ENCODE measurements at regions not wholly inside any gene's neighbourhood (a gene's known extent, or its start where the extent isn't known, plus 50 kb on each side); places are given as distances from the start of the nearest gene placed in this dataset.

GRCh38 chr19:31539386-31539785 is 190.2 kb upstream of the TSHZ3 start:
- WGBS (ENCODE audit: missing lambda C conversion rate): 15% methylated on average over 6 of the region's 6 CpGs
- Histone ChIP-seq H3K9me3 (peaks cover 31% of the 10 kb centered on the region), H3K4me1 (no peaks in the 10 kb centered on the region), H3K4me3 (no peak overlapping the region), H3K27ac (no peak overlapping the region), H3K4me2 (no peak overlapping the region)
- ATAC-seq (no peak), DNase-seq (ENCODE audit: low read depth in 1 of 2, low spot score in 1 of 2) (no peak), FAIRE-seq (no peak)
- ChIA-PET POLR2A (no interaction called here), CTCF (interaction anchor here (1.0 to 1.4 kb wide), 5 partner anchors 10 to 685 kb away, joined by 3 to 5 read pairs (median 3); no protein-coding TSS in a partner anchor)
- TF ChIP-seq KDM5A (IDR thresholded peaks at IDR 0.05) (no peak), MYC (IDR thresholded peaks at IDR 0.05; ENCODE audit: borderline replicate concordance, low read length) (no peak), ESRRA (IDR thresholded peaks at IDR 0.05; ENCODE audit: borderline replicate concordance, low read length) (no peak), CHD4 (IDR thresholded peaks at IDR 0.05; ENCODE audit: borderline replicate concordance) (no peak), EHF (CRISPR knock-in tag; IDR thresholded peaks at IDR 0.05) (no peak), SREBF2 (IDR thresholded peaks at IDR 0.05) (no peak)

GRCh38 chr19:31541396-31541795 is 192.2 kb upstream of the TSHZ3 start:
- no peak for DNase-seq (ENCODE audit: low read depth in 1 of 2, low spot score in 1 of 2)
- Histone ChIP-seq H3K27ac (no peak overlapping the region), H3K4me3 (no peak overlapping the region), H3K4me2 (no peak overlapping the region), H3K9me3 (peaks cover 32% of the 10 kb centered on the region), H3K4me1 (no peaks in the 10 kb centered on the region)
- no peak for ATAC-seq
- WGBS (ENCODE audit: missing lambda C conversion rate): 0% methylated on average over 2 of the region's 2 CpGs
- CTCF ChIA-PET: interaction anchor here (1.3 to 1.6 kb wide), 3 partner anchors 14 to 68 kb away, joined by 3 to 5 read pairs (median 4); no protein-coding TSS in a partner anchor
- TF ChIP-seq EP300 (IDR thresholded peaks at IDR 0.05) (no peak), KDM5A (IDR thresholded peaks at IDR 0.05) (no peak), E2F6 (IDR thresholded peaks at IDR 0.05; ENCODE audit: borderline replicate concordance, low read depth) (no peak), EHF (CRISPR knock-in tag; IDR thresholded peaks at IDR 0.05) (no peak), PHF8 (IDR thresholded peaks at IDR 0.05; ENCODE audit: borderline replicate concordance, low read depth) (no peak), TP53 (CRISPR knock-in tag; IDR thresholded peaks at IDR 0.05) (no peak), NR3C1 (IDR thresholded peaks at IDR 0.05) (no peak), RCOR1 (IDR thresholded peaks at IDR 0.05; ENCODE audit: low read depth, low read length) (no peak), ZFP36 (IDR thresholded peaks at IDR 0.05; ENCODE audit: borderline replicate concordance, partially characterized antibody) (no peak), ESRRA (IDR thresholded peaks at IDR 0.05; ENCODE audit: borderline replicate concordance, low read length) (no peak), MAX (IDR thresholded peaks at IDR 0.05) (no peak), JUNB (IDR thresholded peaks at IDR 0.05) (no peak), NFE2L2 (conservative IDR thresholded peaks at IDR 0.05; ENCODE audit: low read length) (no peak), BHLHE40 (IDR thresholded peaks at IDR 0.05; ENCODE audit: low read depth, low read length) (no peak)
- POLR2A ChIA-PET: no interaction called here
- peak; percentile 88 for FAIRE-seq

GRCh38 chr19:31543456-31543855 is 194.2 kb upstream of the TSHZ3 start:
- TF ChIP-seq PHF8 (IDR thresholded peaks at IDR 0.05; ENCODE audit: borderline replicate concordance, low read depth) (no peak), ELK1 (IDR thresholded peaks at IDR 0.05; ENCODE audit: low read depth, low read length) (no peak), TP53 (CRISPR knock-in tag; IDR thresholded peaks at IDR 0.05) (no peak), E2F6 (IDR thresholded peaks at IDR 0.05; ENCODE audit: borderline replicate concordance, low read depth) (no peak), ATOH8 (CRISPR knock-in tag; IDR thresholded peaks at IDR 0.05; ENCODE audit: low read depth) (no peak), JUN (IDR thresholded peaks at IDR 0.05) (no peak), FOXS1 (CRISPR knock-in tag; IDR thresholded peaks at IDR 0.05) (no peak), RNF2 (IDR thresholded peaks at IDR 0.05; ENCODE audit: borderline replicate concordance, low read depth) (no peak), CBX2 (IDR thresholded peaks at IDR 0.05; ENCODE audit: borderline replicate concordance, low read depth) (no peak), GATA3 (IDR thresholded peaks at IDR 0.05; ENCODE audit: borderline replicate concordance) (no peak), HMGXB4 (CRISPR knock-in tag; IDR thresholded peaks at IDR 0.05; ENCODE audit: borderline replicate concordance) (no peak), ZFP36 (IDR thresholded peaks at IDR 0.05; ENCODE audit: borderline replicate concordance, partially characterized antibody) (no peak), HOXB13 (CRISPR knock-in tag; IDR thresholded peaks at IDR 0.05; ENCODE audit: low read depth) (no peak), MAX (IDR thresholded peaks at IDR 0.05) (no peak), SMC3 (IDR thresholded peaks at IDR 0.05) (no peak), BHLHE40 (IDR thresholded peaks at IDR 0.05; ENCODE audit: low read depth, low read length) (no peak), FOSB (CRISPR knock-in tag; IDR thresholded peaks at IDR 0.05) (no peak), POLR2A (IDR thresholded peaks at IDR 0.05; ENCODE audit: low read length) (no peak), JUNB (IDR thresholded peaks at IDR 0.05) (no peak)
- Histone ChIP-seq H3K4me1 (no peaks in the 10 kb centered on the region), H3K4me2 (no peak overlapping the region), H3K9me3 (peaks cover 23% of the 10 kb centered on the region), H3K27ac (no peak overlapping the region), H3K4me3 (no peak overlapping the region)
- ATAC-seq: no peak
- WGBS (ENCODE audit: missing lambda C conversion rate): 26% methylated on average over 5 of the region's 5 CpGs
- ChIA-PET POLR2A (no interaction called here), CTCF (interaction anchor here (1.2 kb wide), 2 partner anchors 16 to 25 kb away, joined by 3 read pairs; no protein-coding TSS in a partner anchor)
- no peak for FAIRE-seq
- no peak for DNase-seq (ENCODE audit: low read depth in 1 of 2, low spot score in 1 of 2)

All from A549 (cell line).